OCI-LY1 (cell line): ENCODE measurements at regions not wholly inside any gene's neighbourhood (a gene's known extent, or its start where the extent isn't known, plus 50 kb on each side); places are given as distances from the start of the nearest gene placed in this dataset.

Experiments
- CTCF ChIP-seq: fragments of 200-600 bp; sonication (generic), shearing (Covaris generic); IDR thresholded peaks from 2 replicates; pipeline ENCODE4 v1.5.1; 2017; ENCODE audit warnings: mild to moderate bottlenecking, antibody characterized with exemption, low read length, moderate library complexity, mixed read lengths
- EZH2 ChIP-seq: fragments of 200-600 bp; sonication (generic), shearing (Covaris generic); IDR thresholded peaks from 2 replicates; pipeline ENCODE4 v1.8.0; 2017; ENCODE audit warnings: borderline replicate concordance, mixed run types, mild to moderate bottlenecking, antibody characterized with exemption, low read length, moderate library complexity, mixed read lengths

GRCh38 chr17:79406316-79406715 is 204.5 kb downstream of the RBFOX3 start:
- no peak for TF ChIP-seq CTCF
- TF ChIP-seq EZH2: no peak
